Right lobe of liver (tissue), 6 donors: ENCODE measurements at regions not wholly inside any gene's neighbourhood (a gene's known extent, or its start where the extent isn't known, plus 50 kb on each side); places are given as distances from the start of the nearest gene placed in this dataset.

Experiments used
- ATAC-seq, 4 donors: fragments of 200-7000 bp; cut with Tn5 transposase; one replicate each; pipeline ENCODE4 v1.9.1; 2020; ENCODE audit warnings: mild to moderate bottlenecking in 4 of 4, moderate library complexity in 4 of 4
- DNase-seq, 3 donors: peaks; one replicate each; pipeline ENCODE4 v3.0.0-alpha.2; 2020
- H3K27ac ChIP-seq, 3 donors: fragments of 200-600 bp; one replicate each; pipeline ENCODE4 v1.8.0; 2022
- H3K27me3 ChIP-seq, 2 donors: fragments of 200-600 bp; one replicate each; pipeline ENCODE4 v1.8.0; 2022
- H3K36me3 ChIP-seq, 4 donors: fragments of 200-600 bp; sonication (generic) in 1 of 4; one replicate each; pipeline versions ENCODE4 v1.5.1 to v1.8.0; 2017 to 2022; ENCODE audit warnings: control low read depth in 1 of 4
- H3K4me1 ChIP-seq, 4 donors: fragments of 200-600 bp; sonication (generic) in 1 of 4; one replicate each; pipeline versions ENCODE4 v1.5.1 to v1.8.0; 2017 to 2022; ENCODE audit warnings: control low read depth in 1 of 4
- H3K4me3 ChIP-seq, 3 donors: fragments of 200-600 bp; one replicate each; pipeline ENCODE4 v1.8.0; 2022
- H3K9me3 ChIP-seq, 4 donors: fragments of 200-600 bp; sonication (generic) in 1 of 4; one replicate each; pipeline versions ENCODE4 v1.5.1 to v1.8.0; 2017 to 2022; ENCODE audit warnings: control low read depth in 1 of 4
- CTCF ChIP-seq, 4 donors: fragments of 200-600 bp in 3 of 4; fragments of 450-650 bp in 1 of 4; IDR thresholded peaks; one replicate each; pipeline versions ENCODE4 v1.5.1 to v1.8.0; 2016 to 2022; ENCODE audit warnings: antibody characterized with exemption in 4 of 4, mild to moderate bottlenecking in 2 of 4
- POLR2A ChIP-seq: fragments of 450-650 bp; IDR thresholded peaks from one replicate; pipeline ENCODE4 v1.6.1; 2017; ENCODE audit warnings: antibody characterized with exemption, mild to moderate bottlenecking
- WGBS: methylation state at CpG from one replicate; pipeline ENCODE4 v1.1.6; 2018; ENCODE audit warnings: low coverage, low lambda C conversion rate; ENCODE audit not compliant: insufficient coverage; ENCODE audit errors: missing lambda C conversion rate; 5-methylcytosine and 5-hydroxymethylcytosine counted together
- intact Hi-C, 2 donors: fragments of 100-400 bp; cut with DNase I; formaldehyde crosslinking; loops; one replicate each; pipeline versions ENCODE4 v1.11.2 to v1.14.1; 2022
- donor health status: DM: no; HTN: yes; CAD: no.
- donor health status: DM: no; HTN: no; CAD: no.
- donor health status: DM: no; HTN: no; CAD: no.
- donor health status: DM: no; HTN: yes; CAD: no.
- donor health status: DM: no; HTN: yes; CAD: no.

GRCh38 chr1:61602663-61603062 lies 122.3 kb downstream of the TM2D1 start:
- Histone ChIP-seq H3K27ac (no peak overlapping the region), H3K9me3 (no peaks in the 10 kb centered on the region), H3K27me3 (no peaks in the 10 kb centered on the region), H3K36me3 (no peaks in the 10 kb centered on the region), H3K4me3 (no peak overlapping the region), H3K4me1 (no peaks in the 10 kb centered on the region)
- no peak for TF ChIP-seq CTCF (IDR thresholded peaks at IDR 0.05)
- no peak for TF ChIP-seq POLR2A
- WGBS, result 97% methylated on average over 3 of the region's 3 CpGs
- ATAC-seq, result no peak
- intact Hi-C loops, result no loop called here
- no peak for DNase-seq

- no peaks in the 10 kb centered on the region for H3K9me3 ChIP-seq
- H3K27me3 ChIP-seq, result no peaks in the 10 kb centered on the region
- no peaks in the 10 kb centered on the region for H3K36me3 ChIP-seq
- DNase-seq (no peak), ATAC-seq (no peak)
- H3K27ac ChIP-seq, result no peak overlapping the region
- no peak overlapping the region for H3K4me3 ChIP-seq
- no peaks in the 10 kb centered on the region for H3K4me1 ChIP-seq
- 75% methylated on average over 1 of the region's 2 CpGs for WGBS
- TF ChIP-seq POLR2A (no peak), CTCF (IDR thresholded peaks at IDR 0.05) (no peak)
- intact Hi-C loops, result no loop called here
Measured at GRCh38 chr1:61597601-61598000, 127.3 kb downstream of the TM2D1 start.

- Histone ChIP-seq H3K9me3 (no peaks in the 10 kb centered on the region), H3K4me1 (no peaks in the 10 kb centered on the region), H3K27ac (no peak overlapping the region), H3K27me3 (no peaks in the 10 kb centered on the region), H3K4me3 (no peak overlapping the region), H3K36me3 (no peaks in the 10 kb centered on the region)
- TF ChIP-seq CTCF (IDR thresholded peaks at IDR 0.05) (no peak), POLR2A (no peak)
- intact Hi-C loops, result no loop called here
- no peak for DNase-seq
- 80% methylated on average over 2 of the region's 4 CpGs for WGBS
- no peak for ATAC-seq
Measured at GRCh38 chr1:61593331-61593730, 131.6 kb downstream of the TM2D1 start.

- Histone ChIP-seq H3K36me3 (no peaks in the 10 kb centered on the region), H3K4me1 (no peaks in the 10 kb centered on the region), H3K27ac (no peak overlapping the region), H3K4me3 (no peak overlapping the region), H3K27me3 (no peaks in the 10 kb centered on the region), H3K9me3 (no peaks in the 10 kb centered on the region)
- 84% methylated on average over 7 of the region's 9 CpGs for WGBS
- ATAC-seq (no peak), DNase-seq (no peak)
- TF ChIP-seq POLR2A (no peak), CTCF (IDR thresholded peaks at IDR 0.05) (no peak)
- intact Hi-C loops, result no loop called here
Measured at GRCh38 chr1:61591351-61591750, 133.6 kb downstream of the TM2D1 start.
